ENCODE measurements at regions not wholly inside any gene's neighbourhood (a gene's known extent, or its start where the extent isn't known, plus 50 kb on each side); places are given as distances from the start of the nearest gene placed in this dataset.
"Not testable (repeated sequence)": the region's sequence is repeated elsewhere in the genome, so short reads cannot be mapped to it uniquely, and the experiment has no call there.

- no peak for DNase-seq
Measured at GRCh38 chr2:17460371-17461086, 57.7 kb downstream of the RAD51AP2 start.

GRCh38 chr2:17455343-17455742 lies 62.9 kb downstream of the RAD51AP2 start:
- DNase-seq: no peak

- not testable (repeated sequence) for DNase-seq
Measured at GRCh38 chr2:17446191-17446590, 72.0 kb downstream of the RAD51AP2 start.

- no peak for DNase-seq
Measured at GRCh38 chr2:17445744-17446143, 72.5 kb downstream of the RAD51AP2 start.

GRCh38 chr2:17442334-17442733 lies 75.9 kb downstream of the RAD51AP2 start:
- no peak for DNase-seq

- no peak for DNase-seq
Measured at GRCh38 chr2:17441790-17442189, 76.5 kb downstream of the RAD51AP2 start.

GRCh38 chr2:17441055-17441771 lies 77.0 kb downstream of the RAD51AP2 start:
- DNase-seq: no peak

GRCh38 chr2:17430326-17430725 lies 87.9 kb downstream of the RAD51AP2 start:
- no peak for DNase-seq

- DNase-seq: no peak
Measured at GRCh38 chr2:17429130-17429529, 89.1 kb downstream of the RAD51AP2 start.

GRCh38 chr2:17427401-17427800 lies 90.8 kb downstream of the RAD51AP2 start:
- DNase-seq: no peak

GRCh38 chr2:17426743-17427142 lies 91.5 kb downstream of the RAD51AP2 start:
- DNase-seq: no peak

GRCh38 chr2:17422061-17422460 lies 96.2 kb downstream of the RAD51AP2 start:
- DNase-seq: no peak

GRCh38 chr2:17416884-17417391 lies 101.3 kb downstream of the RAD51AP2 start:
- DNase-seq: no peak

- DNase-seq: no peak
Measured at GRCh38 chr2:17413036-17413435, 105.2 kb downstream of the RAD51AP2 start.

- DNase-seq: no peak
Measured at GRCh38 chr2:17401096-17401495, 117.1 kb downstream of the RAD51AP2 start.

GRCh38 chr2:17398770-17399169 lies 119.5 kb downstream of the RAD51AP2 start:
- DNase-seq: no peak

- DNase-seq: no peak
Measured at GRCh38 chr2:17388798-17389197, 129.4 kb downstream of the RAD51AP2 start.

- no peak for DNase-seq
Measured at GRCh38 chr2:17387591-17387990, 130.6 kb downstream of the RAD51AP2 start.

- DNase-seq: no peak
Measured at GRCh38 chr2:17386771-17387170, 131.5 kb downstream of the RAD51AP2 start.

- DNase-seq: no peak
Measured at GRCh38 chr2:17380003-17380402, 138.2 kb downstream of the RAD51AP2 start.

GRCh38 chr2:17375262-17375661 lies 143.0 kb downstream of the RAD51AP2 start:
- DNase-seq: no peak

GRCh38 chr2:17373741-17374140 lies 144.5 kb downstream of the RAD51AP2 start:
- DNase-seq: no peak

GRCh38 chr2:17373041-17373440 lies 145.2 kb downstream of the RAD51AP2 start:
- no peak for DNase-seq

GRCh38 chr2:17363846-17364245 lies 154.4 kb downstream of the RAD51AP2 start:
- no peak for DNase-seq
